HG03066 (cell line): ENCODE measurements at regions not wholly inside any gene's neighbourhood (a gene's known extent, or its start where the extent isn't known, plus 50 kb on each side); places are given as distances from the start of the nearest gene placed in this dataset.
A peak's percentile ranks its signal among the peaks of the same experiment; 100 is the strongest.

Source experiments
- ATAC-seq: cut with Tn5 transposase; IDR thresholded peaks from one replicate; pipeline ENCODE4 v1.9.1; 2021; ENCODE audit warnings: low read depth; ENCODE audit not compliant: unreplicated experiment

DNA sequence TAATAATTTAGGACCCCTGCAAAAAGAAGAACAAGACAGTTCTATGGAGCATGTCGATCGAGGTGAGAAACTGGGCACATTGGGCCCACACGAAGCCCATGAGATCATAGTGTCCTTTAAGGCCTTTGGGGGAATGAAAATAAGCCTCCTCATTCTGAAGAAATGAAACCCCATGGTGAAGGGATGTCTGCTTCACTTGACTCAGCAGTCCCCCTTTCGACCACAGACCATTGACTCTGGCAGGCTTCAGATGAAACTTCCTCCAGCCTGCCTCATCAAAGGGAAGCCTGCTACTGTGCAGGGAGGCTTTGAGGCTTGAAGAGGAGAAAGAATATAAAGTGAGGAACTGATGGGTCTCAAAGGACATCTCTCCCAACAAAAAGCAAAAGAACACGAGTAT, 144.2 kb upstream of the FBXL4 start:
- ATAC-seq, result peak; percentile 74

DNA sequence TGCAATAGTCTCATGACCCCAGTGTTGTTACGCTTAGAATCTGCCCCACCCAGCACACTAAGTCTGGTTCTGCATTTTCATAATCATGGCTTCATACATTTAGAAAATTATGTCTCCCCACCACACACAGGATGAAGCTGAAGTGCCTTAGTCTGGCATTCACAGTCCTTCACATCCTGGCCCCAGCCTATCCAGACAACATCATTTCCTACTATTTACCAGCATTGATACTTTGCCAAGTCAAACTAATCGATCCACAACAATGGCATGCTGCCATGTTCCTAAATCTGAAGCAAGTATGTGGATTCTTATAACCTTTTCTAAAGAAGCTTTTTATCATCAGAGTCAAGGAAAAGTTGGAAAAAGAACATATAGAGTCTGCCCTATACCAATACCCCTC, 132.4 kb upstream of the FBXL4 start:
- ATAC-seq, result no peak

DNA sequence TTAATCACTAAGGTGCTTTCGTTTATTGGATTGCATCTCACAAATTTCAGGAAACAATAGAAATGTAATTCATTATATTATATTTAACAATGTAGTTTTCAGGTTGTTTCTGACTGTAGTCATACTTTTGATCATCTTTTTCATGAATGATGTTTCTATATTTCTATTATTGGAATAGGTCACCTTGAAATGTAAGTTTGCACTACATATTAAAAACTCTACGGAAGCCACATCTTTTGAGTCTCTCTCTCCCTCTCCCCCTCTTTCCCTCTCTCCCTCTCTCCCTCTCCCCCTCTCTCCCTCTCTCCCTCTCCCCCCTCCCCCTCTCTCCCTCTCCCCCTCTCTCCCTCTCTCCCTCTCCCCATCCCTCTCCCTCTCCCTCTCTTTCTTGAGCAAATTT, 131.3 kb upstream of the FBXL4 start:
- no peak for ATAC-seq

DNA sequence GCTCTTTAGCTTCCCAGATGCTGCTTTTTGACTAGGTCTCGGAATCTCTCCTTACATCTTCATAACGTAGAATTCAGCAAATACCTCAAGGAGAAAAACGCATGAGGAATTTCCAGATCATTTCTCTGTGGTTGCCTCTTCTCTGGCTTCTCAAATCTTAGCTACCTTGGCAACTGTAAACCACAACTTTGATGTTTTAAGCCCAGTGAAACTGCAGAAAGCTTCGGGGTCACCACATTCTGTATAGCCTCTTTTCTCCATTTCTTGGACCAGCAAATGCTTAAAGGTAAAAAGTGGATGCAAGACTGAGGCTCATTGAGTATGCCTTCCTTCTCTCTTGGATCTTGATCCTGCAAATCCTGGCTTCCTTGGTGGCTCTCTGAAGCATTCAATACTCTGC, 125.5 kb upstream of the FBXL4 start:
- ATAC-seq, result no peak

DNA sequence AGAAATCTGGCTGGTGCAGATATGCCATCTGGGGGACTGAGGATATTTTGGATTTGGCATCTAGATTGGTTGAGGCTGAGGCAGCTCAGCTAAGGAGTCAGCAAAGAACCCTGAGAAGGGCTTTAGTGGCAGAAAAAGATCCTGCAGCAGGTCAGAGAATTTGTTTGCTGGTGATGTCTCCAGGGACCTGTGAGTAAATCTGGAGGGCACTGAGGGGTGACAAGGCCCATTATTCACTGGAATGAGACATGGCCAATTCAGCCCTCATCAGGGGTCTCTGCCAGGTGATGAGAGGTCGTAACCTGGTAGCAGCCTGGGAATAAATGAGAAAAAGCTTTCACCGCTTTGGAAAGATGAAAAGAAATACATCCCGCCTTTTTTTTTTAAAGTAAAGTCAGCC, 118.3 kb upstream of the FBXL4 start:
- ATAC-seq, result no peak

DNA sequence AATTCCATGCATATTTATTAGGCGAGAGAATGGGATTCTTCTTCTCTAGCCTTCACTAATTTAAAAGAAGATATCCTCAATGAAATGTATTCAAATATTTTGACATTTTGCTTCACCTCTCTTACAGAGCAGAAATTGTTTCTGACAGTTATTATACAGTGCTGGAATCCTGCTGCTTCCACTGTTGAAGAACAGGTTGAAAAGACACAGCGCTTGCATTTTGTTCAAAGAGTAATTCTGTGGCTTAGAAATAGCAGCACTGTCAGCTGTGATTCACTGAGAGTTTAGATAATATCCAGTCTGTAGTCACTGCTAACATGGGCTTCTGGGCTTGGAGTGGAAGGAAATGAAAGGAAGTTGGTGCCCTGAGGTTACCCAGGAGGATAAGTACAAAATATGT, 117.1 kb upstream of the FBXL4 start:
- no peak for ATAC-seq

DNA sequence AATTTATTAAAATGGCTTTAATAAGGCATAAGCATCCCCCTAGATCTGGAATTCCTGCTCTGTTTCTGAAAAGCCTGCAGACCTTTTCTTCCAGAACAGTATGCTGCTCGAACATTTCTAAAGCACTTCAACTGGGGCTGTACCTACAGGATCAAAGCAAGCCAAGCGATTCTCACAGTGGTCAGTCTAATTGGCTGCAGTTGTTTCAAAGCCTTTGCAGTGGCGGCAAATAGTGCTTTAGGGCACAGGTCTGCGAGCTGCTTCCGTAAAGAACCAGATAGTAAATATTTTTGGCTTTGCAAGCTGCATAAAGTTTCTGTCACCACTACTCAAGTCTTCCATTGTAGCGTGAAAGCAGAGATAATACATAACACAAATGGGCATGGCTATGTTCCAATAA, 88.9 kb upstream of the FBXL4 start:
- ATAC-seq, result no peak

DNA sequence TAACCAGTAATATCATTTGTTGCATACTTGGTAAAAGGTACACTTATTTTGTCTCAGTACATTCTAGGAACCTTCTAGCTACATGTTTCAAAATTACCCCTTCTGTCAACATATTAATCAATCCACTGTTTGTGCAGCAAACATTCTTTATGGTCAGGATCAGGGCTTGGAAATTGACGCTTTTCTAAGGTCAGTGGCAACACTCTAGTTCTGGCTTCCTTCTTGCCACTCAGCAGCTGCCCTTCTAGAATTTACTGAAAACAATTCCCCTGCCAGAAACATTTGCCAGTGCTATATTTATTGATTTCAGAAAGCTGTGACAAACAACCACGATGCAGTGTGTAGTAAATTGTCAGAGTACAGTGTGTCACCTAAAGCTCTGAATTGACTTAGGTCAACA, 84.7 kb upstream of the FBXL4 start:
- no peak for ATAC-seq

DNA sequence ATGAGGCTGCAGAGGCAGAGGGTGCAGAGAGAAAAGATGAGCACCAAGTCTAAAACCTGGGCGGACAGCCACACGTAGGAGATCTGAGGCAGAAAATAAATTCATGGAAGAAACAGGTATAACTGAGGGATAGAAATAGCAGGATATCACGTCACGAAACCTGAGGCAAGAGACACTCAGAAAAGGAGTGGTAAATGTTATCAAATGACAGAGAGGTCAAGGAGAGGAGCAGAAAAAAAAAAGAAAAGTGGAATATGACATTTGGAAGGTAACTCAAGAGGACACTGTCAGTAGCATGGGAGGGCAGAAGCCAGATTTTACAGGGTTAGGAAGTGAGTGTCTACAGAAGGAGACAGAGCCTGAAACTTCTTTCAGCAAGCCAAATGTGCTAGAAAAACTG, 84.2 kb upstream of the FBXL4 start:
- ATAC-seq, result no peak

DNA sequence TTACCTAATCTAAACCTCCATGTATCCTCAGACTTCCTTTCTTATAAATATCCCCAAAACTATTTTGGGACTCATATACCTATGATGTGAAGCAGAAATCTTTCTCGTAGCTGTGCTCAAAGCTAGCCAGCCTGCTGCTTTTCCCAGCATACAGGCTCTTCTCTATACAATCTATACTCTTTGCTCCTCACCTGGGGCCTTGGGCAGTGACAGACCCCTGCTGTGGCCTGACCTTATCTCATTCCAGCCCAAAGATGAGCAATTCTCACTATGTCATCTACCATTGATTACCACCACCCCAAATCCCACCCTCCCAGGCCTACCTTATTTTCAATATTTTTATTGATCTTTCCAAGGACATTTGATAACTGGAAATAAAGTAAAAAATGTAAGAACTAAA, 83.2 kb upstream of the FBXL4 start:
- ATAC-seq, result no peak

DNA sequence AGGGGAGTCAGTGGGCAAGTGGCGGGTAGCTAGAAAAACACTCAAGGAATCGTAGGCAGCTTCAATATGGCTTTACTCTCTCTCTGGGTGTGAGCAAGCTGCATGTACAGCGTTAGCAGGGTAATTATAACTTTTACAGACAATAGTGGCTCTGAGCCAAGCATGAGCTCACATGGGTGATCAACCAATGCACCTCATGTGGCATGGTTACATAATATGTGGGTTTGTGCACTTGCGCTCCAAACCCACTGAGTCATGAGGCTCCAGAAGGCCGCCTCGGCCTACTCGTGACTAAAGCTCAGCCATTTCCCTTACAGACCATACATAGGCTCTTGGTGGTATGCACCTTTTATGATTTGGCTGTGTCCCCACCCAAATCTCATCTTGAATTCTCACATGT, 78.4 kb upstream of the FBXL4 start:
- no peak for ATAC-seq

DNA sequence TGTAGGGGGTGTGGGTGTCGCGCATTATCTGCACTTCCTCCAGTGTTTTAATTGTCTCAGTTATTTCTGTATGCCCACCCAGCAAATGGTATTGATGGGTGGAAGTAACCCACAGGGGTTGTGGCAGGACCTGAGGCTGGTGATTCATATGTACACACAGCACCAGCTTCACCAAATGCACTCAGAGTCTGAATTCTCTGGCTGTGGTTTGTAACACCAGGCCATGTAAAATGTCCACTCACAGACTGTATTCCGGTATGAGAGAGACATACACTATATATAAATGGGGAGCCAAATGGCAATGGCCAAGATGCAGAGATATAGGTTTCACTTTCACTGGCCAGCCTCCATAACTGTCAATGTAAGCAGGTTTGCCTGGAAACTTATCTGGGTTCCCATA, 76.3 kb upstream of the FBXL4 start:
- ATAC-seq, result no peak

DNA sequence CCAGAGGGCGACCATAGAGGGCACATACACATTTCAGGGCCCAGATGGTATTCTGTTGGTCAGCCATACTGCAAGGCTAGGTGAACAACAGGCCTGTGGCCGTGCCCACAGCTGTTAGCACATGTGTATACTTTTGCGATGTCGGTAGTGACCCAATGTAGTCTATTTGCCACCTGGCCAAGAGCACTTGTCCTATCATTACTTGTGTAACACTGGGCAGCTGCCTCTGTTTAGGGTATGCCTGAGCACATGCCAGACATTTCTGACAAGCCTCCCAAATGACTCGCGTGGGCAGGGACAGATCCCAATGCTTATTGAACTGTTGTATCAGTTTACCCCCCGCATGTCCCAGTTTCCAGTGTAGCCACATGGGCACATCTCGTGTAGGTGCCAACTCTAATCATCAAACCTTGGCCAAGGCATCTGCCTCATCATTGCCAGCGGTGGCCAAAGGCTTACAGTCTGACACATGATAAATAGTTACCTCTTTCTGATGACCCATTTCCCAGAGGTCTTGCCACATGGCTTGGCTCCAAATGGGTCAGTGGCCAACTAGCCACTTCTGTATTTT, 74.4 kb upstream of the FBXL4 start:
- no peak for ATAC-seq

DNA sequence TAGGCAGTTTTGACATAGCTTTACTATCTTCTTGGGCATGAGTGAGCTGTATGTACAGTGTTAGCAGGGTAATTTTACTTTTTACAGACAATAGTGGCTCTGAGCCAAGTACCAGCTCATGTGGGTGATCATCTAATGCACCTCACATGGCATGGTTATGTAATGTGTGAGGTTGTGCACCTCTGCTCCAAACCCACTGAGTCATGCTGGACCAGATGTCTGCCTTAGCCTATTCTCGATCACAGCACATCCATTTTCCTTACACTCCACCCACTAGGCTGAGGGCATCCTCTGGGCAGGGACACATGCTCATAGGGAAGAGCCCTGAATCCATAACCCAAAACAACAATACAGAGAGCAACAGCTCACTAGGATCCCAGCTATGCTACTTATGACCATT, 71.6 kb upstream of the FBXL4 start:
- ATAC-seq, result no peak

DNA sequence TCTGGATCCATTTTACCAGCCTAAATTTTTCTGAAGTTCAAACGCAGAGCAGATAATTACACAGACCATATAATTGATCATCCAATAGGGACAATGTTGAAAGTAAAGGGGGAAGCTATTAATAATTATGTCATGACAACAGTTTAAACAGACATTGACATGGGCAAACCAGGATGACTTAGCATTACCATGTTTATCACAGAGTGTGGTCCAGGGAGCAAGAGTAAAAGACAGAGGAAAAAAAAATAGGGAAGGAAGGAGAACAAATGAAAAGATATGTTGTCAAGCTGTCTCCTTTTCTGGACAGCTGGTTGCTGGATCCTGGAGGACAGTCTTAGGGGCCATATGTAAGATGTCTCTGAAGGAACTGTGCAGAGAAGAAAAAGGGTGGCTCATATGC, 69.4 kb upstream of the FBXL4 start:
- ATAC-seq, result no peak

DNA sequence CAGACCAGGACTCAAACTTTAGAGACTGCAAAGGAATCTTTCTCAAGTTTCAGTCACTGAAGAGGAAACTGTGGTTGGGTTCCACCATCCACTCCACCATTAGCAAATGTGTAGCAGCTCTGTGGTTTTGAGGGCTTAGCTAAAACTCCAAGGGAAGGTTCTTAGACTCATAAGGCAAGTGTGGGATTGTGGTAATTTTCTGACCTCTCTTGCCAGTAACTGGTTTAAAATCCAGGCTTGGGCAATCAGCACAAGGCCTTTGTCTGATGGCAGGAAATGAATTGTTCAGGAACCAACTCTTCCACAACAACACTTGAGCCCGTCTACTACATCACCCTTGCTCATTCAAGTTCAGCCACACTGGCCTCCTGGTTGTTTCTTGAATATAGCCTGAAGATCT, 68.6 kb upstream of the FBXL4 start:
- no peak for ATAC-seq

DNA sequence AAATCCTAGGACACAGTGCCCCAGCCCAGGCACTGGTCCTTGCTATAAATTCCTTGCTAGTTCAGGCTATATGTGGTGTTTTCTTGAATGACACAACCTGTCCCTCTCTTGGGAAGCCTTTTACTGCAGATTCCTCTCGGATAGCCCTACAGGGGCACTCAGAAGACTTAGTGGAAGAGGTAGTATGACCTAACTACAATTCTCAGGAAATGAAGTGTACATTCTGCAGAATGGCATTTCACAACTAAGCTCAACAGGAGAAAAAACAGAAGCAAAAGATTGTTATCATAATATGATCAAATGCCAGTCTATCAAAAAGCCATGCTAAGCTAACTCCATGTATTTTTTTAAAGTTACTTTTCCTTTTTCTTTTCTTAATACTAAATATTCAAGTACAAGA, 66.3 kb upstream of the FBXL4 start:
- no peak for ATAC-seq

DNA sequence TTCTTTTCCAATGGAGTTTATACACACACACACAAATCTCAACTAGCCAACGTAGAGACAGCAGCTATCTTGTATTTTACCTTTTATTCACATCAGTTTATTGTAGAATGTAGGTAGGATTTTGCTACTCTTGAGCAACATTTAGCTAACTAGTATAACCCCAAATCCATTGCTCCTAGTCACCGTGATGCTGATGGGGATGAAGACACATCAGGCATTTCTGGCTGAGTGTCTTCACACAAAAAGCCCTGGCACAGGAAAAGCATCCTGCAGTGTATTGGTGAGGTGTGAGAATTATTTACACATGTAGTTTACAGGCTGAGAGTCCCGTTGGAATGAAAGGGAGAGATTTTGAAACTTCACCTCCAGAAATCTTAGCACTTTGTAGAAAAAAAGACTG, 65.9 kb upstream of the FBXL4 start:
- no peak for ATAC-seq

DNA sequence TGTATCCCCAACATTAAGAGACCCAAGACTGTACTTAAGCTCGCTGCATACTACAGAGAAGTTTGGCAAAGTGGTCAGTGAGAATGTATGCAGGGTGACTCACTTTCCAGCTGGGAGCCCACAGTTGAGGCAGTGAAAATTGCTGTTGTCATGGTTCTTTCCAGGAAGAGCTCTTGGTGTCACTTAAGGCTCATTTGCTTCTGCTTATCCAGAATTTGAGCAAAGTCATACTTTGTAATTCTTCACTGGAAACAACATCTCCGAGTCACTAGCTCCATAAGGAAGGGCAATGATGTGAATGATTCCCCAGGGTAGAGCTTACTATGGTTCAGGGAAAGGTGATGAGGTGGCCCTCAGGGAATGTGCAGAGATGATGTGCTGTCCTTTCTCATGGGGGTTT, 65.4 kb upstream of the FBXL4 start:
- ATAC-seq, result no peak

DNA sequence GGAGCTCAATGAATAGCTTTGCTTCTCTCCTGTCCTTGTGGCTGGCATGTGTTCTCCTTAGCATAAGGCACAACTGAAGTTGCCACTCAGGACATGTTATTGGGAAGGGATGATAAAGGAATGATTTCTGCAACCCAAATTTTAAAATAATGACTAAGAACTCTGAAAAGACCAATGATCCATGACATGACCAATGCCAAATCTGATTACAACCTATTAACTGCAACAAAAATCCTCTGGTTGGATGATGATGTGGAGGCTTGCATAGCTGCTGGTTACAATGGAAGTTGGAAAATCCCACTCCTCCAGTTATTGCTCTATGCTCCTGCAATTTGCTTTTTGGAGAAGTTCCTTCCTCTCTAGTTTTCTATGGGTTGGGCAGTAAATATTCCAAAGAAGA, 63.4 kb upstream of the FBXL4 start:
- ATAC-seq, result no peak

DNA sequence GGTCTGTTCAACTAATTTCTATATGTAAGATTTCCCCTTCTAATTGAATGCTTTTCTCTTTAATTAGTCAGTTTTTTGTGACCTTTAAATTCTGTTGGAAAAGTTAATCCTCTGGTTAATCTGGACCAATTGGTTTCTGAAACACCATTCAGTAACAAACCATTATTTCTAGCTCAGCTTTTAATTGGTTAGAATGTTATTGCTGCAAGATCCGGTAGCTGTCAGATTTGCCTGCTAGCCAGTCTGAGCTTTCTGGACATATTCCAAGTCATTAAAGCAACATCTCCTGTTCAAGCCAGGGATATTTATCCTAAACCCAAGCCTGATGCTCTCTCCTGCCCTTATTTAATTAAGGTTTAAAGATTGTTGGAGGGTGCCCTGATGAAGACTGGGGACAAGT, 55.1 kb upstream of the FBXL4 start:
- ATAC-seq, result no peak

DNA sequence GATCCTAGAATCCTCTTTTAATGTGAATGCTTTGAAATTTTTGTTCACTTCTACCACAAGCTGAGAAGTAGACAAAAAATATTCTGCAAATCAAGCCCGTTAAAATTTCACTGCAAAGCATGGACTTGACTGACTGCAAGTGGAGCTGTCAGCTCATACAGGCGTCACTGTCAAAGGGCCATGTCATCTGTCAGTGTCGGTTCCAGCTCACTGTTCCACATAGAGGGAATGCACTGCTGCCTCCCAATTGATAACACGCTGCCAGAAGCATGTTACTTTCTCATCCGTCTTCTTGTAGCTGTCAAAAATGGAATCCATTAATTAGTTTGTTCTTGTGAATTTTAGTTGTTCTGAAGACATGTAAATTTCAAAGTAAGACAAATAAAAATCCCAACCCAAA, 50.4 kb upstream of the FBXL4 start:
- no peak for ATAC-seq
